Keratinocyte (primary cell): ENCODE measurements at regions not wholly inside any gene's neighbourhood (a gene's known extent, or its start where the extent isn't known, plus 50 kb on each side); places are given as distances from the start of the nearest gene placed in this dataset.

ENCODE experiments used
- DNase-seq: peaks from one replicate; pipeline ENCODE4 v3.0.0-alpha.2; 2011; ENCODE audit warnings: low read depth, missing footprints, low spot score
- FAIRE-seq: peaks from 2 replicates; lab custom pipeline; 2011; peaks lifted over from hg19 to GRCh38; lab: Jason Lieb, UNC
- H2AFZ ChIP-seq: 2 replicates; pipeline ENCODE4 v1.6.0; 2012; ENCODE audit warnings: low read length, control low read depth, inconsistent platforms; ENCODE audit not compliant: control insufficient read depth
- H3K27ac ChIP-seq: 2 replicates; pipeline ENCODE4 v1.5.1; 2011; ENCODE audit warnings: low read length; ENCODE audit not compliant: control insufficient read depth, insufficient read depth
- H3K27me3 ChIP-seq: 3 replicates; pipeline ENCODE4 v1.6.0; 2011; ENCODE audit warnings: low read length; ENCODE audit not compliant: control insufficient read depth, insufficient read depth; ENCODE audit errors: extremely low read depth
- H3K36me3 ChIP-seq, 2 experiments: 2 replicates in 1 of 2; 3 replicates in 1 of 2; pipeline ENCODE4 v1.5.1; 2011; ENCODE audit warnings: low read length in 2 of 2, mild to moderate bottlenecking in 1 of 2; ENCODE audit not compliant: control insufficient read depth in 2 of 2, insufficient read depth in 2 of 2; ENCODE audit errors: extremely low read depth in 1 of 2
- H3K4me1 ChIP-seq: 3 replicates; pipeline ENCODE4 v1.5.1; 2011; ENCODE audit warnings: low read length; ENCODE audit not compliant: control insufficient read depth, insufficient read depth; ENCODE audit errors: extremely low read depth
- H3K4me2 ChIP-seq: 3 replicates; pipeline ENCODE4 v1.6.0; 2011; ENCODE audit warnings: low read depth, low read length; ENCODE audit not compliant: control insufficient read depth, insufficient read depth; ENCODE audit errors: extremely low read depth
- H3K4me3 ChIP-seq, 3 experiments: fragments of 200-600 bp in 1 of 3; sonication (generic) in 1 of 3; 2 replicates in 2 of 3; 3 replicates in 1 of 3; pipeline ENCODE4 v1.5.1; 2011 to 2016; ENCODE audit warnings: low read length in 3 of 3, mild to moderate bottlenecking in 3 of 3, control low read depth in 2 of 3, inconsistent platforms in 1 of 3, low read depth in 1 of 3, mixed read lengths in 1 of 3, mixed run types in 1 of 3, moderate library complexity in 1 of 3; ENCODE audit not compliant: control insufficient read depth in 2 of 3, insufficient read depth in 2 of 3; ENCODE audit errors: extremely low read depth in 1 of 3
- H3K79me2 ChIP-seq: 2 replicates; pipeline ENCODE4 v1.6.0; 2012; ENCODE audit warnings: low read length; ENCODE audit not compliant: control insufficient read depth, insufficient read depth
- H3K9ac ChIP-seq: 3 replicates; pipeline ENCODE4 v1.6.0; 2011; ENCODE audit warnings: low read length; ENCODE audit not compliant: control insufficient read depth, insufficient read depth; ENCODE audit errors: extremely low read depth
- H3K9me1 ChIP-seq: 3 replicates; pipeline ENCODE4 v1.6.0; 2011; ENCODE audit warnings: low read length; ENCODE audit not compliant: control insufficient read depth, insufficient read depth; ENCODE audit errors: extremely low read depth
- H3K9me3 ChIP-seq: 2 replicates; pipeline ENCODE4 v1.5.1; 2012; ENCODE audit warnings: low read depth, low read length; ENCODE audit not compliant: control insufficient read depth
- H4K20me1 ChIP-seq: 3 replicates; pipeline ENCODE4 v1.6.0; 2011; ENCODE audit warnings: low read length; ENCODE audit not compliant: control insufficient read depth, insufficient read depth; ENCODE audit errors: extremely low read depth
- CTCF ChIP-seq, 3 experiments: IDR thresholded peaks in 1 of 3; conservative IDR thresholded peaks in 1 of 3; optimal IDR thresholded peaks in 1 of 3; 2 replicates in 2 of 3; 3 replicates in 1 of 3; pipeline versions ENCODE3 to v1.5.1; 2011; ENCODE audit warnings: low read length in 3 of 3, mild to moderate bottlenecking in 3 of 3, moderate library complexity in 2 of 3, control low read depth in 1 of 3, inconsistent platforms in 1 of 3; ENCODE audit not compliant: insufficient read depth in 2 of 3; ENCODE audit errors: extremely low read depth in 1 of 3
- EZH2 ChIP-seq: IDR thresholded peaks from one replicate; pipeline ENCODE4 v1.6.1; 2012; ENCODE audit warnings: inconsistent platforms, mild to moderate bottlenecking, low read length, moderate library complexity
- dilution Hi-C: fragments of 300-500 bp; cut with MboI; formaldehyde crosslinking; loops from one replicate; pipeline ENCODE4 v1.7.0; 2020; ENCODE audit warnings: low sequenced_read_pairs; ENCODE audit not compliant: extremely low pct_ligation_motif_present

- no peak for DNase-seq
- FAIRE-seq = no peak
- no peaks in the 10 kb centered on the region for H3K36me3 ChIP-seq
- no peaks in the 10 kb centered on the region for H3K9me3 ChIP-seq
- H3K4me2 ChIP-seq = no peak overlapping the region
- no peaks in the 10 kb centered on the region for H3K9me1 ChIP-seq
- H4K20me1 ChIP-seq = no peaks in the 10 kb centered on the region
- no peak overlapping the region for H3K9ac ChIP-seq
- H2AFZ ChIP-seq = no peak overlapping the region
- H3K27ac ChIP-seq = no peak overlapping the region
- TF ChIP-seq CTCF (optimal IDR thresholded peaks at IDR 0.05 in 1 of 3, IDR thresholded peaks at IDR 0.05 in 1 of 3, conservative IDR thresholded peaks at IDR 0.05 in 1 of 3; ENCODE audit: extremely low read depth in 1 of 3, insufficient read depth in 2 of 3, low read length in 3 of 3) (no peak), EZH2 (no peak)
- dilution Hi-C loops = no loop called here
- no peaks in the 10 kb centered on the region for H3K79me2 ChIP-seq
- no peak overlapping the region for H3K4me3 ChIP-seq
- no peaks in the 10 kb centered on the region for H3K4me1 ChIP-seq
- no peaks in the 10 kb centered on the region for H3K27me3 ChIP-seq
Measured at GRCh38 chr11:15724601-15725000, 609.9 kb downstream of the INSC start.

GRCh38 chr11:15725246-15725645 is 610.5 kb downstream of the INSC start:
- Histone ChIP-seq H2AFZ (no peak overlapping the region), H3K9me3 (no peaks in the 10 kb centered on the region), H3K4me3 (no peak overlapping the region), H3K4me1 (no peaks in the 10 kb centered on the region), H3K79me2 (no peaks in the 10 kb centered on the region), H3K27me3 (no peaks in the 10 kb centered on the region), H3K36me3 (no peaks in the 10 kb centered on the region), H4K20me1 (no peaks in the 10 kb centered on the region), H3K4me2 (no peak overlapping the region), H3K27ac (no peak overlapping the region), H3K9me1 (no peaks in the 10 kb centered on the region), H3K9ac (no peak overlapping the region)
- DNase-seq (no peak), FAIRE-seq (no peak)
- TF ChIP-seq CTCF (optimal IDR thresholded peaks at IDR 0.05 in 1 of 3, IDR thresholded peaks at IDR 0.05 in 1 of 3, conservative IDR thresholded peaks at IDR 0.05 in 1 of 3; ENCODE audit: extremely low read depth in 1 of 3, insufficient read depth in 2 of 3, low read length in 3 of 3) = no peak
- TF ChIP-seq EZH2 = no peak
- dilution Hi-C loops = no loop called here
